ENCODE measurements at regions not wholly inside any gene's neighbourhood (a gene's known extent, or its start where the extent isn't known, plus 50 kb on each side); places are given as distances from the start of the nearest gene placed in this dataset.

DNA sequence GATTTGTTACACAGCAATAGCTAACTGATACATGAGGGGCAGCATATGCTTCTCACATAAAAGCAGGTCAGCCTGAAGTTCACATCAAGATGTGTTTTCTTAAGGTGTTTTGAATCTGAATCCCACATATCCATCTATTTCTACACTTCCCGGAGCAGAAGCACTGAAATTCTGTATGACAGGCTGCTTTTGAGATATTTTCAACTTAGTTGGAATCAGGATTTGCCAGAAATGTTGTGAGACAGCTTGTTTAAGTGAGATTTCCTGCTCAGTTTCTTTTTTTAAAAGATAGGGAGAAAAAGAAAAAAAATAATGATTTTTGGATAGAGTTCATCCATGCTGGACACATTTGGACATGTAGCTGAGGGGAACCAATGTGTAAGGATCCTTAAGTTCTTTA is 501.5 kb upstream of the CELF4 start:
- DNase-seq (ENCODE audit: low read depth, low spot score), result no peak
- CTCF ChIA-PET, result no interaction called here
- no peak for FAIRE-seq
- intact Hi-C loops (cut with micrococcal nuclease), result no loop called here
- dilution Hi-C loops (cut with MboI; ENCODE audit: extremely low pct_ligation_motif_present, low sequenced_read_pairs), result no loop called here
- H3K36me3 ChIP-seq (ENCODE audit: control insufficient read depth in 2 of 2, extremely low read depth in 1 of 2, insufficient read depth in 2 of 2, low read length in 2 of 2), result no peaks in the 10 kb centered on the region
- no peaks in the 10 kb centered on the region for H3K79me2 ChIP-seq (ENCODE audit: control insufficient read depth, insufficient read depth, low read length)
- no peak overlapping the region for H3K4me3 ChIP-seq (replicated peaks in 1 of 3; ENCODE audit: insufficient read depth in 1 of 3, low read depth in 1 of 3, low read length in 3 of 3)
- POLR2A ChIA-PET, result no interaction called here
- no peak overlapping the region for H2AFZ ChIP-seq (ENCODE audit: low read depth, low read length)
- no peak overlapping the region for H3K4me2 ChIP-seq (ENCODE audit: insufficient read depth, low read length)
- H4K20me1 ChIP-seq (replicated peaks; ENCODE audit: control insufficient read depth, extremely low read depth, insufficient read depth, low read length), result no peaks in the 10 kb centered on the region
- H3K4me1 ChIP-seq (ENCODE audit: control insufficient read depth, extremely low read depth, insufficient read depth, low read length), result no peaks in the 10 kb centered on the region
- TF ChIP-seq, protein P1, sequence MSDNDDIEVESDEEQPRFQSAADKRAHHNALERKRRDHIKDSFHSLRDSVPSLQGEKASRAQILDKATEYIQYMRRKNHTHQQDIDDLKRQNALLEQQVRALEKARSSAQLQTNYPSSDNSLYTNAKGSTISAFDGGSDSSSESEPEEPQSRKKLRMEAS (IDR thresholded peaks at IDR 0.05; ENCODE audit: insufficient read depth, insufficient read length), result no peak
- no peak for TF ChIP-seq MYC (IDR thresholded peaks at IDR 0.05; ENCODE audit: low read depth, low read length)
- H3K27me3 ChIP-seq (ENCODE audit: control insufficient read depth in 2 of 2, insufficient read depth in 2 of 2, low read length in 2 of 2), result no peaks in the 10 kb centered on the region
- no peaks in the 10 kb centered on the region for H3K9me1 ChIP-seq (replicated peaks; ENCODE audit: control insufficient read depth, extremely low read depth, insufficient read depth, low read length)
- no peak overlapping the region for H3K9ac ChIP-seq (replicated peaks; ENCODE audit: extremely low read depth, insufficient read depth, low read length)
- peaks cover 2% of the 10 kb centered on the region for H3K9me3 ChIP-seq (replicated peaks; ENCODE audit: control insufficient read depth, insufficient read depth, low read length)
- BruUV-seq (replicated peaks), result no TSS peak
- no peak overlapping the region for H3K27ac ChIP-seq (ENCODE audit: insufficient read depth, low read depth, low read length)

DNA sequence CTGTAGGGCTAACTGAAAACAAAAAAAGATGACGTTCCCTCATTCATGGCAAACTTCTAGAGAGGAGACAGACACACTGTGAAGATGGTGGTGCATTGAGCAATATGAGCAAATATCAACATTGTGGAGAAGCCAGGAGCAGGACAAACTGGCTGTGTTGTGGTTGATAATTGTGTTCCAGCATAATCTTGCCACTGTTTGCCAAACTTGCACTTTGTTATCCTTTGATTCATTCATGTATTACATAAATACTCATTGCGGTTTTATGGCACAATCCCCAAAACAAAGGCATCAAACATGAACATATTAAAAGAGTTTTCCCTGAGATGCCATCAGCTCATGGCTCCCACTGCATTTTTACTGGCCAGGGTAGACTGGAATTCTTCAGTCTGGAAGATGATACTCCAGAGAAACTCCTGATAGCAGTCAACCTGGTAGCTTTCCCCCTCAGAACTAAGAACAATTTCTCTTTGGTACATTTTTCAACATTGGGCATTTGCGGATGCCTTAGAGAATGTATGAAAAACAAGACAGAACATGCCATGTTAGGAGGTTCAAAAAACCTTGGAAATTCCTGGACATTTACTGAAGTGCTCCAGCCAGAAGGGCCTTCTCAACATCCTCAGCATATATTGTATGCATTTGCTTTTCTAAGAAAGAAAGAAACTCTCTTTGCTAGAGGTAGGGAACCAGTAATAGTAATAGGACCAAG is 487.4 kb upstream of the CELF4 start:
- H2AFZ ChIP-seq (ENCODE audit: low read depth, low read length), result no peak overlapping the region
- FAIRE-seq (no peak), DNase-seq (ENCODE audit: low read depth, low spot score) (no peak)
- ChIA-PET CTCF (no interaction called here), POLR2A (no interaction called here)
- no peaks in the 10 kb centered on the region for H3K4me1 ChIP-seq (ENCODE audit: control insufficient read depth, extremely low read depth, insufficient read depth, low read length)
- no peaks in the 10 kb centered on the region for H3K79me2 ChIP-seq (ENCODE audit: control insufficient read depth, insufficient read depth, low read length)
- TF ChIP-seq, protein P1 (IDR thresholded peaks at IDR 0.05; ENCODE audit: insufficient read depth, insufficient read length), result no peak
- TF ChIP-seq JUN (IDR thresholded peaks at IDR 0.05; ENCODE audit: borderline replicate concordance, insufficient read depth, insufficient read length, low read depth) (no peak), POLR2A (IDR thresholded peaks at IDR 0.05; ENCODE audit: low read depth, low read length) (no peak), GATA2 (IDR thresholded peaks at IDR 0.05; ENCODE audit: insufficient read depth, insufficient read length, low read depth, low read length) (no peak), FOS (IDR thresholded peaks at IDR 0.05; ENCODE audit: borderline replicate concordance, insufficient read depth, low read length) (no peak)
- BruUV-seq (replicated peaks), result no TSS peak
- H3K27ac ChIP-seq (ENCODE audit: insufficient read depth, low read depth, low read length), result no peak overlapping the region
- dilution Hi-C loops (cut with MboI; ENCODE audit: extremely low pct_ligation_motif_present, low sequenced_read_pairs) (no loop called here), intact Hi-C loops (cut with micrococcal nuclease) (no loop called here)
- no peak overlapping the region for H3K4me2 ChIP-seq (ENCODE audit: insufficient read depth, low read length)
- no peaks in the 10 kb centered on the region for H3K36me3 ChIP-seq (ENCODE audit: control insufficient read depth in 2 of 2, extremely low read depth in 1 of 2, insufficient read depth in 2 of 2, low read length in 2 of 2)
- H3K9me3 ChIP-seq (replicated peaks; ENCODE audit: control insufficient read depth, insufficient read depth, low read length), result peaks cover 5% of the 10 kb centered on the region
- no peak overlapping the region for H3K9ac ChIP-seq (replicated peaks; ENCODE audit: extremely low read depth, insufficient read depth, low read length)
- no peaks in the 10 kb centered on the region for H3K9me1 ChIP-seq (replicated peaks; ENCODE audit: control insufficient read depth, extremely low read depth, insufficient read depth, low read length)
- no peaks in the 10 kb centered on the region for H3K27me3 ChIP-seq (ENCODE audit: control insufficient read depth in 2 of 2, insufficient read depth in 2 of 2, low read length in 2 of 2)
- no peaks in the 10 kb centered on the region for H4K20me1 ChIP-seq (replicated peaks; ENCODE audit: control insufficient read depth, extremely low read depth, insufficient read depth, low read length)
- H3K4me3 ChIP-seq (replicated peaks in 1 of 3; ENCODE audit: insufficient read depth in 1 of 3, low read depth in 1 of 3, low read length in 3 of 3), result no peak overlapping the region

Data from endothelial cell of umbilical vein (primary cell).